PC-9 (cell line): ENCODE measurements at regions not wholly inside any gene's neighbourhood (a gene's known extent, or its start where the extent isn't known, plus 50 kb on each side); places are given as distances from the start of the nearest gene placed in this dataset.

ENCODE experiments used
- CTCF ChIP-seq: fragments of 200-600 bp; sonication (generic); conservative IDR thresholded peaks from 2 replicates; pipeline ENCODE4 v1.6.1; 2017; ENCODE audit warnings: mixed run types, antibody characterized with exemption, mild to moderate bottlenecking, moderate library complexity
- EZH2 ChIP-seq: fragments of 200-600 bp; sonication (generic); IDR thresholded peaks from 2 replicates; pipeline ENCODE4 v1.8.0; 2017; ENCODE audit warnings: antibody characterized with exemption, low read depth

GRCh38 chr18:34978533-34978893 is 62.7 kb upstream of the MAPRE2 start:
- TF ChIP-seq EZH2: no peak
- no peak for TF ChIP-seq CTCF
